OCI-LY3 (cell line): ENCODE measurements at regions not wholly inside any gene's neighbourhood (a gene's known extent, or its start where the extent isn't known, plus 50 kb on each side); places are given as distances from the start of the nearest gene placed in this dataset.

Experiments
- CTCF ChIP-seq: fragments of 200-600, 300-600 bp; sonication (generic); IDR thresholded peaks from 2 replicates; pipeline ENCODE4 v1.5.1; 2014; ENCODE audit warnings: antibody characterized with exemption, low read length, low read depth
- EZH2phosphoT487 ChIP-seq: fragments of 200-600 bp; shearing (Covaris generic); IDR thresholded peaks from 2 replicates; pipeline ENCODE4 v1.6.1; 2018; ENCODE audit warnings: antibody characterized with exemption, mixed run types, low read depth

- TF ChIP-seq CTCF (no peak), EZH2phosphoT487 (no peak)
Measured at GRCh38 chr7:96920064-96920463, 85.3 kb upstream of the DLX6 start.
